Activated T-cell treated with anti-CD3 and anti-CD28 coated beads, Interleukin-2, amount 50 U/mL, for 72 hours (primary cell): ENCODE measurements at regions not wholly inside any gene's neighbourhood (a gene's known extent, or its start where the extent isn't known, plus 50 kb on each side); places are given as distances from the start of the nearest gene placed in this dataset.

ENCODE experiments used
- ATAC-seq, 2 donors: fragments of 150-1000 bp; cut with Tn5 transposase; replicated peaks in 1 of 2; 2 replicates each; pipeline ENCODE4 v1.10.0; 2021; ENCODE audit warnings: moderate library complexity in 2 of 2, mild to moderate bottlenecking in 1 of 2
- DNase-seq, 2 donors: peaks; one replicate each; pipeline ENCODE4 v3.0.0; 2021 to 2022; ENCODE audit warnings: mixed read lengths in 1 of 2
- H3K27ac Mint-ChIP-seq: one replicate; pipeline ENCODE4 v1.8.0; 2022; ENCODE audit warnings: mild to moderate bottlenecking, moderate library complexity, mixed read lengths
- H3K27me3 Mint-ChIP-seq: one replicate; pipeline ENCODE4 v1.8.0; 2022; ENCODE audit warnings: low read depth, mixed read lengths
- H3K36me3 Mint-ChIP-seq, 2 donors: one replicate each; pipeline ENCODE4 v1.8.0; 2022; ENCODE audit warnings: mixed read lengths in 2 of 2, mild to moderate bottlenecking in 1 of 2; ENCODE audit not compliant: insufficient read depth in 2 of 2
- H3K4me1 Mint-ChIP-seq: one replicate; pipeline ENCODE4 v1.8.0; 2022; ENCODE audit warnings: low read depth, mixed read lengths
- H3K4me3 Mint-ChIP-seq, 2 donors: one replicate each; pipeline ENCODE4 v1.8.0; 2022; ENCODE audit warnings: mild to moderate bottlenecking in 2 of 2, mixed read lengths in 2 of 2, moderate library complexity in 2 of 2
- H3K9me3 Mint-ChIP-seq, 2 donors: one replicate each; pipeline ENCODE4 v1.8.0; 2022; ENCODE audit warnings: mixed read lengths in 2 of 2

DNA sequence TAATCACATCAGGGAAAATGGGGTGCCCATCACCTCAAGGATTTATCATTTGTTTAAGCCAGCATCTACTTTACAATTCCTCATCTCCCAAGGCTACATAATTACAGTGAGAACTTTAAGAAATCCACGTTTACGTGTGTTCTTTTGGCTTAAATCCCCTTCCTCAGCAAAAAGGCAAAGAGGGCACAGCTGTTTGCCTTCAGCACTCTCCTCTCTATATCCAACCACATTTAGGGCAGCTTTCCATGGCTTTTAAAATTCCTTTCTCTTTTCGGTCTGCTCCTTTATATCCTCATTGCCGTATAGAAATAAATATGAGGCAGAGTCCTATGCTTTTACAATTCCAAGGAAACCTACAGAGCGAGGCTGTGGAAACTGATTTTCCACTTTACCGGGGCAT, 175.9 kb downstream of the EMP1 start:
- ATAC-seq, result no peak
- Mint-ChIP-seq H3K9me3 (no peaks in the 10 kb centered on the region), H3K27me3 (peaks cover 24% of the 10 kb centered on the region), H3K36me3 (no peaks in the 10 kb centered on the region), H3K4me1 (no peaks in the 10 kb centered on the region), H3K4me3 (no peak overlapping the region), H3K27ac (no peak overlapping the region)
- DNase-seq, result no peak

DNA sequence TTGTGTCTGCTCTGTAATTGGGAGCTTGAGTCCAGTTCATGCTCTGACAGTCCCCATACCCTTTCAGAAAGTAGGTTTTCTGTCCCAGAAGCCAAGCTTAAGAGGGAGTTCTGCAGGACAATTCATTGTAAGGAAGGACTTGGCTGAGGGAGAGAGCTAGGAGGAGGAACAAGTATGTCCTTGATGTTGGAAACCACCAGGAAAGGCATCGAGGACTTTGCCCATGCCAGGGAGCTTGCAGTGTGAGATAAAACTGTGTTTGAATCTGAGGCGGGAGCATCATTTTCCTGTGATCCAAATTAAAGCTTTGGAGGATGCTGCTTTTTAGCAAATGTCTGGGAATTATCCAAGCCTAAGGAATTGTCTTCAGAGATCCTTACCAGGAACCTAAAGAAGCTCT, 175.3 kb downstream of the EMP1 start:
- Mint-ChIP-seq H3K36me3 (no peaks in the 10 kb centered on the region), H3K9me3 (no peaks in the 10 kb centered on the region), H3K4me3 (no peak overlapping the region), H3K27ac (no peak overlapping the region), H3K27me3 (peaks cover 24% of the 10 kb centered on the region), H3K4me1 (no peaks in the 10 kb centered on the region)
- ATAC-seq, result no peak
- DNase-seq, result no peak

DNA sequence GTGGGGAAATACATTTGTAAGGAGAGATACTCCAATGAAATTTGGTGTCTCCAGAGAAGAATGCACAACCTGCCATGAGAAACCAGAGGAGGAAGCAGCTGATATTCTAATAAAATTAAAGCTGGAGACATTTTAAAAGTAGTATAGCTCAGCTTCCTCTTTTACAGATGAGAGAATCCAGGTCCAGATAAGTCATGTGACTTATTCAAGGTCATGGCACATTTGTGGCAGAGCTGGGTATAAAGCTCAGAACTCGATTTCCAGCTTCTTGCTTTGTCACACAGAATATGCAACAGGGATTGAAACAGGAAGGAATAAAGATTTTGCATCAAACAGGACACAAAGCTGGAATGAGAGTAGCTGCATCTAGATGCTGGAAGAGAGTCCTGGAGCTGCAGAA, 174.8 kb downstream of the EMP1 start:
- Mint-ChIP-seq H3K27me3 (peaks cover 24% of the 10 kb centered on the region), H3K4me1 (no peaks in the 10 kb centered on the region), H3K27ac (no peak overlapping the region), H3K4me3 (no peak overlapping the region), H3K36me3 (no peaks in the 10 kb centered on the region), H3K9me3 (no peaks in the 10 kb centered on the region)
- no peak for ATAC-seq
- no peak for DNase-seq

DNA sequence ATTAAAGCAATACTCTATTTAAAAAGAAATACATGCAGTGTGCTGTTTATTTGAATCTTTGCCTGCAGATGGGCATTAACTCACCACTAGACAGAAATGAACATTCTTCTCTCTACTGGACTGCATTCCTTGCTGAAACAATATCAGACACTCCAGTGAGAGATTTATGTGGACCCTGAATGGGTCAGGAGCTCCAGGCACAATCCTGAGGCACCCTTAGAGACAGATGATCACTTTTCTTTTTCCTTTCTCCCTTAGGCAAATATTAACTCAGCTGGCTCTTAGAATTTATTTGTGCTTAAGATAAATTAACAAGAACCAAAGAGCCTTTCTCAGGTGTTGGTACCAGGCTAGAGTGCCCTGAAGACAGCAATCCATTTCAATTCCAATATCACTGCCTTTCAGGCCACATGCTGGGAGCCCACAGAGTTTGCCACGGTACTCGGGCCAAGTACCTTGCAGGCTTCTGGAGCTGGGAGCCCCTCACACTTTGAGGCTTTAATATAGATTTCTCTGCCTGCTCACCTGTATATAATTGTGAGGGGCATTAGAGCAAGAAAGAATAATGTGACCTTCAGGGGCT, 173.0 kb downstream of the EMP1 start:
- ATAC-seq, result no peak
- H3K4me3 Mint-ChIP-seq, result no peak overlapping the region
- H3K27ac Mint-ChIP-seq, result no peak overlapping the region
- no peaks in the 10 kb centered on the region for H3K4me1 Mint-ChIP-seq
- H3K27me3 Mint-ChIP-seq, result peaks cover 30% of the 10 kb centered on the region
- no peaks in the 10 kb centered on the region for H3K9me3 Mint-ChIP-seq
- no peaks in the 10 kb centered on the region for H3K36me3 Mint-ChIP-seq
- DNase-seq, result no peak

DNA sequence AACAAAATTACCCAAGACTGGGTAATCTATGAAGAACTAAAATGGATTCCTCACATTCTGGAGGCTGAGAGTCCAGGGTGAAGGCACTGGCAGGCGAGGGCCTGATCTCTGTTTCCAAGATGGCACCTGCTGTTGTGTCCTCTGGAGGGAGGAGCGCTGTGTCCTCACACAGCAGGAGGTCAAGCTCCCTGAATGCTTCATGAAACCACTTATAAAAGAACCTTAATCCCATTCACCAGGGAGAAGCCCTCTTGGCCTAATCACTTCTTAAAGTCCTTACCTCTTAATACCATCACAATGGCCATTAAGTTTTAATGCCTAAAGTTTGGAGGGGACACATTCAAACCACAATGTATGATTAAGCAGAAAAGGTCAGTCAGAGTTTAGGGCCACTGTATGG, 172.4 kb downstream of the EMP1 start:
- no peak overlapping the region for H3K27ac Mint-ChIP-seq
- no peaks in the 10 kb centered on the region for H3K4me1 Mint-ChIP-seq
- ATAC-seq (no peak), DNase-seq (no peak)
- peaks cover 28% of the 10 kb centered on the region for H3K27me3 Mint-ChIP-seq
- H3K9me3 Mint-ChIP-seq, result no peaks in the 10 kb centered on the region
- no peaks in the 10 kb centered on the region for H3K36me3 Mint-ChIP-seq
- H3K4me3 Mint-ChIP-seq, result no peak overlapping the region

DNA sequence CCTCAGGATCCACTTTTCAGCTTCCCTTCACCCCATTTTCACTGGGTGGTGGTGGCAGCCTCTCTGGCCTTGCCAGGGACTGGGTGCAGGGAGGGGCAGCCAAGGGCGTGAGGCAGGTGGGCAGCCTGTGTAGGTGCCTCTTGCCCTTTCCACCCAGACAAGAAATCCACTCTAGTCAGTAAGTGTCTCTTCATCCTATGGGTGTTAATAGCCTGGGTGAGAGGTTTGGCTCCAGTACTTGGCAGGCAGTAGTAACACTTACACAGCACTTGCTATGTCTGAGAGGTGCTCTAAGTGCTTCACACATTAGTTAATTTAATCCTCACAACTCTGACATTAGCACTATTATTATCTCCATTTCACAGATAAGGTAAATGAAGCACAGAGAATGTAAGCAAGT, 171.9 kb downstream of the EMP1 start:
- Mint-ChIP-seq H3K36me3 (no peaks in the 10 kb centered on the region), H3K9me3 (no peaks in the 10 kb centered on the region), H3K4me3 (no peak overlapping the region), H3K27me3 (peaks cover 23% of the 10 kb centered on the region), H3K4me1 (no peaks in the 10 kb centered on the region), H3K27ac (no peak overlapping the region)
- no peak for DNase-seq
- ATAC-seq, result no peak

DNA sequence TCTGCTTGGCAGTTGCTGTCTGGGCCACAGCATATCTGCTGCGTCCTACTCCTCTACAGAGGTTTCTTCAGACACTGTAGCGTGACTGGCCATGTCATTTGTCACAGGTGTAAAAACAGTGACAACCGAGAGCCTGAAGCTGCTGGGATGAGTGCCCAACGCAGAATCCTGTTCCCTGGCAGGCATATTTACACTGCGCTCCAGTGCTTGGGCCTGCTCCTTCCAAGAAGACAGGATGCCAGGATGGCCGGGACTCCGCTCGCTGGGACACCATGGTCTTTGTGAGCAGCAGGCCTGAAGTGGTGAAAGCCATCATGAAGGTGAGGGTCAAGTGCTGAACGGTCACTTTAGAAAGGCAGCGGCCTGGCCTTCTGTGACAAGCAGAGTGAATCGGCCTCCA, 171.4 kb downstream of the EMP1 start:
- Mint-ChIP-seq H3K4me1 (no peaks in the 10 kb centered on the region), H3K27ac (no peak overlapping the region), H3K27me3 (peaks cover 22% of the 10 kb centered on the region), H3K4me3 (no peak overlapping the region), H3K36me3 (no peaks in the 10 kb centered on the region), H3K9me3 (no peaks in the 10 kb centered on the region)
- ATAC-seq, result no peak
- no peak for DNase-seq

DNA sequence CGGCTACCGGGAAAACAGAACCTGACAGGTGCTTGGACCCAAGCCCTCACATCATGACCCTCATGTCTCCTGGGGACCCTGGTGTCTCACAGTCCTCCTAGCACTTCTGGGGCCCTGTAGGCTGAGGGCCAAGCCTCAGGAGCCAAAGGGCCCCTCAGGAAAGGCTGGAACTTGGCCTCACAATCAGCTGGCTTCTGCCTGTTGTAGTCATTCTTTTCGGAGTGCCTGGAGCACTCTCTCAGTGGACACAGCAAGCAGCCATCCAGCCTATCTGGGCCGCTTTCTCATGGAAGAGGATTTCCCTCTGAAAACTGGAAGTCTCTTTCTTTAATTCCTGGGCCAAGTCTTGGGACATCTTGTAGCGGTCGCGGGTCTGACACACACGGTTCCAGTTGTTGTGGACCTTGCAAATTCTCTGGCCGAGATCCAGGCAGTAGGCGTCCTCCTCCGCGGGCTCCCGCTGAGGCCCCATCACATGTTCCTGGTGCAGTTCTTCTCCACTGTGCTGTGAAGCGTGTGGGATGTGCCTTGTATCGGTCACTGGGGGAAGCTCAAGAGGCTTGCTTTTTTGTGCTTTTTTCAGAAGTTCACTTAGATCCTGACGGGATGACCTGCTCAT, 169.3 kb downstream of the EMP1 start:
- H3K4me1 Mint-ChIP-seq, result no peaks in the 10 kb centered on the region
- no peak overlapping the region for H3K27ac Mint-ChIP-seq
- no peak for DNase-seq
- no peak overlapping the region for H3K4me3 Mint-ChIP-seq
- no peaks in the 10 kb centered on the region for H3K9me3 Mint-ChIP-seq
- H3K36me3 Mint-ChIP-seq, result no peaks in the 10 kb centered on the region
- no peak for ATAC-seq
- H3K27me3 Mint-ChIP-seq, result peaks cover 28% of the 10 kb centered on the region

DNA sequence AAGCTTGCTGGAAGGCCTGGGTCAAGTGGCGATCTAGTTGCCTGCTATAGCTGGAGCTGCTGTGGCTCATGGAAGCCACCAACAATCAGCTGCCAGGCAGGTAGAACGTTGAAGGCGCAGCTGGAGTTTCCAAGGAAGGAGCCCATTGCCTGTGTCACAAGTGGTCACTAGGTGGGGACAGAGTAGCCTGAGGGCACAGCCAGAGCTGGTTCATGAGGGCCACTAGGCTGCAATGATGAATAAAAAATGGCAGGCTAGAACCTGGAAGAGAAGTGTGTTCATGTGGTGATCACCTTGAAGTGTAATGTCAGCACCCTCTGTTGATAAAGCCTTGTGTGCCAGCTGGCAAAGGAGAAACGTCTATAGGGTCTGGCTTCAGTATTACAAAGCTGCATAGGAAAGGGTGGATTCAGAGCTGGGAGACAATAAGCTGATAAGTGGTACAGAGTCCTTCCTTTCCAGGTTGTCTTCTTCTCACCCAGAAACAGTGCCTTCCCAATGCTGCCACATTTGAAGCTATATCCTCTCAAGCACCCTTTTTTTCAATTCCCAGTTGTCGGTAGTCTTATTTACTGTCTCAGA, 165.8 kb downstream of the EMP1 start:
- ATAC-seq, result peak; percentile 83
- no peaks in the 10 kb centered on the region for H3K36me3 Mint-ChIP-seq
- no peaks in the 10 kb centered on the region for H3K9me3 Mint-ChIP-seq
- DNase-seq, result peak; percentile 63 to 66
- peaks cover 60% of the 10 kb centered on the region for H3K27me3 Mint-ChIP-seq
- no peak overlapping the region for H3K27ac Mint-ChIP-seq
- no peak overlapping the region for H3K4me3 Mint-ChIP-seq
- no peaks in the 10 kb centered on the region for H3K4me1 Mint-ChIP-seq

DNA sequence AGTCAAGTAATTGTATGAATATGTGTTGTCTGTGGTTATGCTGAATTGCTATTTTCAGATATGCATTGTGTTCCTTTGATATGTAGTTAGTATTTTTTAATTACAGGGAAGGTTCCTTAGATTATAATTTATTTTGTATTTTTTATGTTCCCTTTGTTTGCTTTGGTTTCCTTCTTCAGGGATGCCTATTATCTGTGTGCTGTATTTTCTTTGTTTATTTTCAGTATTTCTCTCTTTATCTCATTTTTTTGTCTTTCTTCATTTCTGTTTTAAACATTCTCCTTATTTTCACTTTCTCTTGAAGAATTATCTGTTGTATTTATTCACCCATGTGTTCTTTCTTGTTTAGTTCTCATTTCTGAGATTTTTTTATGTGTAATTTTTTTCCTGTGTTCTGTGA, 163.1 kb downstream of the EMP1 start:
- H3K27me3 Mint-ChIP-seq, result peaks cover 62% of the 10 kb centered on the region
- ATAC-seq, result no peak
- no peaks in the 10 kb centered on the region for H3K4me1 Mint-ChIP-seq
- no peaks in the 10 kb centered on the region for H3K36me3 Mint-ChIP-seq
- H3K4me3 Mint-ChIP-seq, result no peak overlapping the region
- H3K27ac Mint-ChIP-seq, result no peak overlapping the region
- no peaks in the 10 kb centered on the region for H3K9me3 Mint-ChIP-seq
- no peak for DNase-seq

DNA sequence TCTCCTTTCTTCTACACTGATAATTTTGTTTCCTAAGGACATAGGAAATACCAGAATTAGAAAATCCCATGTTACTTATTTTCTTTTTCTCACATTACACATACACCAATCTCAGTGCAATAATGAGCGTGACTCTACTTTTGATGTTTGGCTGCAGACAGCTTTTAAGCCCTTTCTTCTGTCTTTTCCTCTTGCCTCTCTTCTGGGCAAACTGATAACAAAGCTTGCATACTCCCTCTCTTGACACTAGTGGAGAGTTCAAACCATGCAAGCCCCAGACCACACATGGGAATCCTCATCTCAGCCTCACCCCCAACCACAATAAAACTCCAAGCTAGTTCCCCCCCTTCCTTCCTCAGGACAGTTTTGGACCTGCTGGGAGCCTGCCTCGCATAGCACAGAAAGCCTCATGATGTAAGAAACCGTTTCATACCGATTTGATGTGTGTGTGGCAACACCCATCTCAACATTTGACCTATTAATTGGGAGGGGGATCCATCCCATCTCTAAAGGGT, 161.9 kb downstream of the EMP1 start:
- H3K36me3 Mint-ChIP-seq, result no peaks in the 10 kb centered on the region

DNA sequence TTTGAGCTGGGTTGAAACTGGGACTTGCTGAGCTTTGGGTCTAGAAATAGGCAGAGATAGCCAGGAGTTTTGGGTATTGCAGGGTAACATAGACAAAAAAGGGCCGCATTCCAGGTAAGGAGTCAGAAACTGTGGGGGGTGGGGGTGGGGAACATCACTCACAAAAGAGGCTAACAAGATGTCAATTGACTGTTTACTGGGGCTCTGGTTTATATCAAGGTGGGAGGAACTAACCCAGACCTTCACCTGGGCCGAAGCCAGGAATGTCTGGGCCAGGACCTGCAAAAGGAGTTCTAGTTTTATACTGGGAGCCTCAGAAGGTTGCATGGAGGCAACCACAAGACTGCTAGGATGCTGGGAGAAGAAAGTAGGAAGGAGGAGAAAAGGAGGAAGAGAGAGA, 154.4 kb downstream of the EMP1 start:
- peaks cover 51% of the 10 kb centered on the region for H3K27me3 Mint-ChIP-seq
- no peak for ATAC-seq

More for the DNA sequence above, 161.9 kb downstream of the EMP1 start:
- Mint-ChIP-seq H3K4me3 (no peak overlapping the region), H3K27ac (no peak overlapping the region), H3K9me3 (no peaks in the 10 kb centered on the region), H3K27me3 (peaks cover 60% of the 10 kb centered on the region), H3K4me1 (no peaks in the 10 kb centered on the region)
- ATAC-seq, result no peak
- no peak for DNase-seq

DNA sequence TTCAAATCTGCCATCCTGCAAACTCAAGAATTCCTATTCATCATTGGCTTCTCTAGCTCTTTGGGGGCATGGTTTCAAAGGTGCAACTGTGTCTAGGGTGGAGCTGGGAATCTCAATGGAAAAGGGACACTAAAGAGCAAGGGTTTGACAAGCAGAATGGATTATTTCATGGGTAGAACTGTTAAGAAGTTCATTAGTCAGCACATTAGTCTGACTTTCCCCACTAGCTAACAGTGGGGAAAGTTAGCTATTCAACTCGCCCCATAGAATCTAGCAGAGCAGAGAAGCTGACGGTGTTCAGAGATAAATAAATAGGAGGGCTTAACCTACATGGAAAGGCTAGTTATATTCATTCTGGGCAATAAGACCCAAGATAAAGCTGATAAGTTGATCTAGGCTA, 153.9 kb downstream of the EMP1 start:
- H3K4me3 Mint-ChIP-seq, result no peak overlapping the region
- no peaks in the 10 kb centered on the region for H3K36me3 Mint-ChIP-seq
- peaks cover 1 to 4% of the 10 kb centered on the region in 2 donors for H3K9me3 Mint-ChIP-seq

More for the DNA sequence above, 154.4 kb downstream of the EMP1 start:
- Mint-ChIP-seq H3K36me3 (no peaks in the 10 kb centered on the region), H3K27ac (no peak overlapping the region), H3K4me1 (peaks cover 23% of the 10 kb centered on the region), H3K4me3 (no peak overlapping the region), H3K9me3 (peaks cover 1 to 4% of the 10 kb centered on the region in 2 donors)
- no peak for DNase-seq

DNA sequence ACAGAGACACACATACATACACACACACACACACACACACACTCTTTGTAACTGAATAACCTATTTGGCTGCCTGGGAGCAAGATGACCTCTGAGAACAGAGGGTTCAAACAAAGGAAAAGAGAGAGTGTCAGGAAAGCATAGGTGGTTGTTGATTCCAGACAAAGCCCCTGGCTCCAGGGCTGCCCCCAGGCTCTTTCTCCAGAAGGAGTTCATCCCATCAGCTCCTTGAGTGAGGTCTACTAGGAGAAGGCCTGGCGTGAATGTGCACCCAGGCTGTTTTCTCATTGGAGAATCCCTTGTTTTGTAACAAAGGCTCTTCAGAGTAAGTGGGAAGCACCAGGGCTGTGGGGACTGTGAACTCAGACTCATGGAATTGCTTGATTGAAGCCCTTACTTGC, 151.9 kb downstream of the EMP1 start:
- ATAC-seq, result no peak
- Mint-ChIP-seq H3K36me3 (no peaks in the 10 kb centered on the region), H3K27me3 (peaks cover 67% of the 10 kb centered on the region), H3K4me3 (no peak overlapping the region), H3K4me1 (peaks cover 28% of the 10 kb centered on the region), H3K27ac (no peak overlapping the region), H3K9me3 (peaks cover 1 to 4% of the 10 kb centered on the region in 2 donors)
- no peak for DNase-seq

More for the DNA sequence above, 153.9 kb downstream of the EMP1 start:
- Mint-ChIP-seq H3K27ac (no peak overlapping the region), H3K4me1 (peaks cover 23% of the 10 kb centered on the region), H3K27me3 (peaks cover 51% of the 10 kb centered on the region)
- ATAC-seq (no peak), DNase-seq (no peak)
